Smooth muscle cell (in vitro differentiated cells): ENCODE measurements at regions not wholly inside any gene's neighbourhood (a gene's known extent, or its start where the extent isn't known, plus 50 kb on each side); places are given as distances from the start of the nearest gene placed in this dataset.

Experiments used
- DNase-seq: peaks from one replicate; lab custom pipeline; 2025; ENCODE audit not compliant: unreplicated experiment; lab: John Stamatoyannopoulos, UW
- H2AFZ ChIP-seq: fragments of 200-600 bp; sonication (generic); 2 replicates; pipeline ENCODE4 v1.6.0; 2016; ENCODE audit warnings: antibody characterized with exemption, low read depth, mild to moderate bottlenecking
- H3F3A ChIP-seq: fragments of 200-600 bp; sonication (generic); 2 replicates; pipeline ENCODE4 v1.6.0; 2017; ENCODE audit warnings: antibody characterized with exemption, low read depth
- H3K27ac ChIP-seq: fragments of 200-600 bp; sonication (generic); 2 replicates; pipeline ENCODE4 v1.5.1; 2016; ENCODE audit warnings: low read depth, mild to moderate bottlenecking
- H3K27me3 ChIP-seq: fragments of 200-600 bp; sonication (generic); 2 replicates; pipeline ENCODE4 v1.6.1; 2016; ENCODE audit warnings: low read depth, mild to moderate bottlenecking
- H3K36me3 ChIP-seq: fragments of 200-600 bp; sonication (generic); 2 replicates; pipeline ENCODE4 v1.5.1; 2016; ENCODE audit warnings: low read depth
- H3K4me1 ChIP-seq: fragments of 200-600 bp; sonication (generic); 2 replicates; pipeline ENCODE4 v1.5.1; 2016; ENCODE audit warnings: low read depth
- H3K4me2 ChIP-seq: fragments of 200-600 bp; sonication (generic); 2 replicates; pipeline ENCODE4 v1.6.0; 2016; ENCODE audit warnings: mild to moderate bottlenecking
- H3K4me3 ChIP-seq: fragments of 200-600 bp; sonication (generic); 2 replicates; pipeline ENCODE4 v1.5.1; 2016; ENCODE audit warnings: mild to moderate bottlenecking
- H3K79me2 ChIP-seq: fragments of 200-600 bp; sonication (generic); 2 replicates; pipeline ENCODE4 v1.6.0; 2016; ENCODE audit warnings: low read depth, mild to moderate bottlenecking
- H3K9ac ChIP-seq: fragments of 200-600 bp; sonication (generic); 2 replicates; pipeline ENCODE4 v1.6.0; 2016; ENCODE audit warnings: low read depth
- H3K9me3 ChIP-seq: fragments of 200-600 bp; sonication (generic); replicated peaks from 2 replicates; pipeline ENCODE4 v1.5.1; 2016; ENCODE audit warnings: low read depth
- H4K20me1 ChIP-seq: fragments of 200-600 bp; sonication (generic); 2 replicates; pipeline ENCODE4 v1.6.0; 2016; ENCODE audit warnings: low read depth
- WGBS: methylation state at CpG from one replicate; pipeline ENCODE4 v1.1.7; 2016; ENCODE audit warnings: low lambda C conversion rate; 5-methylcytosine and 5-hydroxymethylcytosine counted together
- TF ChIP-seq, protein P1 (sequence below): fragments of 200-600 bp; sonication (generic); IDR thresholded peaks from 2 replicates; pipeline ENCODE4 v1.5.1; 2017; ENCODE audit warnings: borderline replicate concordance, mild to moderate bottlenecking, antibody characterized with exemption; ENCODE audit not compliant: insufficient read depth, poor library complexity, severe bottlenecking

DNA sequence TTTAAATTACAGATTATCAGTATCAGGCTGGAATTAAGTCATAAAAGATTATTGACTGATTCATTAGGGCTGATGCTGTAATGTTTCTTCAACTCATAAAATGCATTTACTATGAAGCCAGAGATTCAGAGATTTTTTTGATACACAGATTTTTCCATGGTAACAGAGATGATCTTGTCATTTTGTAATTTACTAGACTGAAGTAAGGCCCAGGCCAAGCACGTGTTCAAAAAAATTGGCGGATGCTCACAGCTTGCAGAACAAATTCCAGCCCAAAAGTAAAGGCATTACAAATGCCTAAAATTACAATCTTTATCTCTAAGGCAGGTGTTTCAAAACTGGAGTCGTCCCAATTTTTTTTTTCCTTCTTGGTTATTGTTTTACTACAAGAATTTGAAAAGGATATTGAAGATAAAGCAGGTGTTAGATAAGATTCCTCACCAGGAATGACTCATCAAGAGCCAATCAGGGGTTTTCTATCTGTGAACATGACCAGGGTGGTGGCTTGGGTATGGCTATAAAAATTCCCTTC, 78.4 kb upstream of the MEOX2 start:
- WGBS = 59% methylated on average over 3 of the region's 3 CpGs
- Histone ChIP-seq H3K4me3 (no peak overlapping the region), H3K27ac (no peak overlapping the region), H2AFZ (no peak overlapping the region), H3K36me3 (no peaks in the 10 kb centered on the region), H3K27me3 (no peaks in the 10 kb centered on the region), H3K9ac (no peak overlapping the region), H3K9me3 (no peaks in the 10 kb centered on the region), H3K4me1 (no peaks in the 10 kb centered on the region), H3K79me2 (no peaks in the 10 kb centered on the region), H4K20me1 (no peaks in the 10 kb centered on the region), H3K4me2 (no peak overlapping the region), H3F3A (no peaks in the 10 kb centered on the region)
- DNase-seq = no peak
- TF ChIP-seq, protein P1, sequence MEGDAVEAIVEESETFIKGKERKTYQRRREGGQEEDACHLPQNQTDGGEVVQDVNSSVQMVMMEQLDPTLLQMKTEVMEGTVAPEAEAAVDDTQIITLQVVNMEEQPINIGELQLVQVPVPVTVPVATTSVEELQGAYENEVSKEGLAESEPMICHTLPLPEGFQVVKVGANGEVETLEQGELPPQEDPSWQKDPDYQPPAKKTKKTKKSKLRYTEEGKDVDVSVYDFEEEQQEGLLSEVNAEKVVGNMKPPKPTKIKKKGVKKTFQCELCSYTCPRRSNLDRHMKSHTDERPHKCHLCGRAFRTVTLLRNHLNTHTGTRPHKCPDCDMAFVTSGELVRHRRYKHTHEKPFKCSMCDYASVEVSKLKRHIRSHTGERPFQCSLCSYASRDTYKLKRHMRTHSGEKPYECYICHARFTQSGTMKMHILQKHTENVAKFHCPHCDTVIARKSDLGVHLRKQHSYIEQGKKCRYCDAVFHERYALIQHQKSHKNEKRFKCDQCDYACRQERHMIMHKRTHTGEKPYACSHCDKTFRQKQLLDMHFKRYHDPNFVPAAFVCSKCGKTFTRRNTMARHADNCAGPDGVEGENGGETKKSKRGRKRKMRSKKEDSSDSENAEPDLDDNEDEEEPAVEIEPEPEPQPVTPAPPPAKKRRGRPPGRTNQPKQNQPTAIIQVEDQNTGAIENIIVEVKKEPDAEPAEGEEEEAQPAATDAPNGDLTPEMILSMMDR = no peak

DNA sequence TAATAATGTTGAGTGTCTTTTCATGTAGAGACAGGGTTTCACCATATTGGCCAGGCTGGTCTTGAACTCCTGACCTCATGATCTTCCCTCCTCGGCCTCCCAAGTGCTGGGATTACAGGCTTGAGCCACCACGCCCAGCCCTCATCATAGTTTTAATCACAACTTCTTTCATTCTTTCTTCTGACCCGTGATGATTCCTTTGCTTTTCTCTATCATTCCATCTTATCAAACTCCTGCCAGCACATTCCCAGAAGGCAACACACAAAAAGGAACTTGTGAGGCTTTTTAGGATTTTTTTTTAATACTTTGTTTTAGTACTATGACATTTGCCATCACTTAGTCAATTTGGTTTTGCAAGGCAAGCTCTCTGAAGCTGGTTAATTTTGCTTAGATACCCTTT, 77.5 kb upstream of the MEOX2 start:
- no peak overlapping the region for H2AFZ ChIP-seq
- H3K4me2 ChIP-seq = no peak overlapping the region
- H3K4me3 ChIP-seq = no peak overlapping the region
- H3K79me2 ChIP-seq = no peaks in the 10 kb centered on the region
- no peaks in the 10 kb centered on the region for H3F3A ChIP-seq
- no peak overlapping the region for H3K9ac ChIP-seq
- H3K4me1 ChIP-seq = no peaks in the 10 kb centered on the region
- no peak overlapping the region for H3K27ac ChIP-seq
- H3K27me3 ChIP-seq = no peaks in the 10 kb centered on the region
- no peaks in the 10 kb centered on the region for H3K36me3 ChIP-seq
- no peaks in the 10 kb centered on the region for H3K9me3 ChIP-seq
- no peaks in the 10 kb centered on the region for H4K20me1 ChIP-seq
- no peak for DNase-seq
- TF ChIP-seq, protein P1 = no peak
- 59% methylated on average over 3 of the region's 3 CpGs for whole genome bisulfite sequencing

DNA sequence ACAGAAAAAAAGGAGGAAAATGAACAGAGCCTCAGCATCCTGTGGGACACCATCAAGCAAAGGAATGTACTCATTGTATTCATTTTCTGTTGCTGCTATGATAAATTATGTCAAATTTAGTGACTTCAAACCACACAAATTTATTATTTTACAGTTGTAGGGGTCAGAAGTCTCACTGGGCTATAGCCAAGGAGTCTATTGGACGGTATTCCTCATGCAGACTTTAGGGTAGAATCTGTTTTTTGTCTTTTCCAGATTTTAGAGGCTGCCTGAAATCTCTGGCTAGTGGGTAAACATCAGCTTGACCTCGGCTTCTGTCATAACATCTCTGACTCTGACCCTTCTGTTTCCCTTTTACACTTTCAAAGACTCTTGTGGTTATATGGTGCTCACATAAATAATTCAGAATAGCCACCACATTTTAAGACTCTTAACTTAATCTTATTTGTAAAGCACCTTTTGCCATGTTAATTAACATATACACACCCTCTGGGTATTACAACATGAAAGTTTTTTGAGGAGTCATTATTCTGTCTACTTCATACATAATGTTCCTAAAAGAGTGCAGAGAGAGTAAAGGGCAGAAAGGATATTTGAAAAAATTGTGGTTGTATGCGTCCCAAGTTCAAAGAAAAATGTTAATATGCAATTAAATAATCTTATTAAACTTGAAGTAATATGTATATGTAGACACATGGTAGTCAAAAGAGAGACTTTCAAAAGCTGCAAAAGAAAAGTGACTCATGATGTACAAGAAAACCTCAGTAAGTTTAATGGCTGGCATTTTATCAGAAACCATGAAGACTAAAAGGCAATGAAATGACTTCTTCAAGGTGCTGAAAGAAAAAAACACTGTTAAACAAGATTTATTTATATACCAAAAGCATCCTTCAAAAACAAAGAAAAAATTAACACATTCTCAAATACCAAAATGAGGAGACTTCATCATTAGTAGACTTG, 70.8 kb upstream of the MEOX2 start:
- Histone ChIP-seq H3K36me3 (no peaks in the 10 kb centered on the region), H3K27me3 (no peaks in the 10 kb centered on the region), H4K20me1 (no peaks in the 10 kb centered on the region), H3K4me2 (no peak overlapping the region), H3K27ac (no peak overlapping the region), H3K79me2 (no peaks in the 10 kb centered on the region), H3K9me3 (no peaks in the 10 kb centered on the region), H2AFZ (peak overlapping the region; percentile 54), H3K9ac (no peak overlapping the region), H3K4me3 (no peak overlapping the region), H3K4me1 (peaks cover 2% of the 10 kb centered on the region), H3F3A (no peaks in the 10 kb centered on the region)
- 64% methylated on average over 3 of the region's 3 CpGs for WGBS
- TF ChIP-seq, protein P1 = no peak
- DNase-seq = no peak
